ENCODE measurements at regions not wholly inside any gene's neighbourhood (a gene's known extent, or its start where the extent isn't known, plus 50 kb on each side); places are given as distances from the start of the nearest gene placed in this dataset.

DNA sequence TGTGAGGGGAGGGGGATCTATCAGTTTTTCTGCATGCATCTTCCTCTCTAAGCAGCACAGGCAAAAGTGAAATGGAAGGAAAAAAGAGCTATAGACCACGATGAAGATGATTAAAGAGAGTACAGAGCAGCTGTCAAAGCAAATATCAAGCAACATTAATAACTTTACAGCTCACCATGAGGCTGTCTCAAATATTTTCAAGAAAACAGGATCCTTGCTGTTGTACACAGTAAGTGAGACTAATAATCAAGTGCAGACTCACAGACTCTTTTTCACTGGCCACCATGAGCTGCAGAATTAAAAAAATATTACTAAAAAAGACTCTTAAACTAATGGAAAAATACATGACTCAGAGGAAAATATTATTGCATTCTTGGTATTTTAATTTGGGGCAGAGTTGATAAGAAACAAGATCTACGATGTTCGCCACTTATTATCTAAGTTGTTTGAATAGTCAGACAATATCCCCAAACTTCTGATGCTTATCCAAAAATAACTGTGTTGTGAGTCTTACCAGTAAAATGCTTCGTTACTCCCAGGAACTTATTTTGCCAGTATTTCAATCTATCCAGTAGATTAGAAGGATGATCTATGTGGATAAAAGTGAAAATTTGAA lies 817.5 kb upstream of the ALCAM start:
- H3K9me3 ChIP-seq (ENCODE audit: control insufficient read depth, low read length), result no peaks in the 10 kb centered on the region
- no peaks in the 10 kb centered on the region for H3K4me1 ChIP-seq (ENCODE audit: control insufficient read depth, insufficient read depth, low read length)
- no peak overlapping the region for H3K9ac ChIP-seq (ENCODE audit: low read length)
- no peaks in the 10 kb centered on the region for H3K36me3 ChIP-seq (ENCODE audit: control insufficient read depth, insufficient read depth, low read length)
- H3K4me3 ChIP-seq (ENCODE audit: low read length), result no peak overlapping the region
- no peaks in the 10 kb centered on the region for H3K27me3 ChIP-seq (ENCODE audit: control insufficient read depth, insufficient read depth, low read length)

DNA sequence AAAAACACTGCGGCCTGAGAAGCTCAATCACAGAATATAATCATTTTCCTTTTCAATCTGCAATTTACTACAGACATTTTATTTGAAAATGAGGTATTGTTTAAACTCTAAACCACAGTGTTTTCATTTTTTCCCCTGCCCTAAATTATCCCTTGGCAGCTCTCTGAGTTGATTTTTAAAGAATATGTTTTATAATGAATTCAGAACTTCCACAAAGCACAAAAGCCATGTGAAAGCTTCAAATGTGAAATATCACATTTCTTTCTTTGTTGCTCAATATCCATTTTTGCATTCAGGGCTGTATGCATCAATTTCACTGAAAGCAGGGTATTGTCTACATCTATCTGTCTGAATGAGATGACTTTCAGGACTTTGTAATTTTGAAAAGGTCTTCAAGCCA lies 813.6 kb upstream of the ALCAM start:
- H3K27me3 ChIP-seq (ENCODE audit: control insufficient read depth, insufficient read depth, low read length), result no peaks in the 10 kb centered on the region
- no peaks in the 10 kb centered on the region for H3K36me3 ChIP-seq (ENCODE audit: control insufficient read depth, insufficient read depth, low read length)
- no peak overlapping the region for H3K9ac ChIP-seq (ENCODE audit: low read length)
- no peaks in the 10 kb centered on the region for H3K9me3 ChIP-seq (ENCODE audit: control insufficient read depth, low read length)
- no peak overlapping the region for H3K4me3 ChIP-seq (ENCODE audit: low read length)
- H3K4me1 ChIP-seq (ENCODE audit: control insufficient read depth, insufficient read depth, low read length), result no peaks in the 10 kb centered on the region

DNA sequence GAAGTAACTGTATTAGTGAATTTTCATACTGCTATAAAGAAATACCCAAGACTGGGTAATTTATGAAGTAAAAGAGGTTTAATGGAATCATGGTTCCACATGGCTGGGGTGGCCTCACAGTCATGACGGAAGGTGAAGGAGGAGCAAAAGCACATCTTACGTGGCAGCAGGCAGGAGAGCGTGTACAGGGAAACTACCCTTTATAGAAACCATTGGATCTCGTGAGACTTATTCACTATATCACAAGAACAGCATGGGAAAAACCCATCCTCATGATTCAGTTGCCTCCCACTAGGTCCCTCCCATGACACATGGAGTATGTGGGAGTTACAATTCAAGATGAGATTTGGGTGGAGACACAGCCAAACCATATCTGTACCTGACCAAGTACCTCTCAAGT lies 812.3 kb upstream of the ALCAM start:
- H3K27me3 ChIP-seq (ENCODE audit: control insufficient read depth, insufficient read depth, low read length), result no peaks in the 10 kb centered on the region
- no peaks in the 10 kb centered on the region for H3K4me1 ChIP-seq (ENCODE audit: control insufficient read depth, insufficient read depth, low read length)
- no peaks in the 10 kb centered on the region for H3K36me3 ChIP-seq (ENCODE audit: control insufficient read depth, insufficient read depth, low read length)
- no peaks in the 10 kb centered on the region for H3K9me3 ChIP-seq (ENCODE audit: control insufficient read depth, low read length)
- no peak overlapping the region for H3K9ac ChIP-seq (ENCODE audit: low read length)
- H3K4me3 ChIP-seq (ENCODE audit: low read length), result no peak overlapping the region

DNA sequence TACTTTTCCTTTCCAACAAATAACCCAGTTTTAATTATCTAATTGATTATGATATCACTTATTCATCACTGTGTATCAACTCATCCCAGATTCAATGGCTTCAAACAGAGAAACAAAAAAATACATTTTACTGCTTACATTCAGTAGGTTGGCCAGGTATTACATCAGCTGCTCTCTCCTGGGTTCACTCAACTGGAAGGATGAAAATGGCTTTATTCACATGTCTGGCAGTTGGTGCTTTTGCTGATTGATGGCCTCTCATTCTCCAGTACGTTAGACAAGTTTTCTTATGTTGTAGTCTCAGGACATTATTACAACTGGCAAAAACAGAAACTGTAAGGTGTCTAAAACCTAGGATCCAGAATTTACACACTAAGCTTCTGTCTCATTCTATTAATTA lies 811.0 kb upstream of the ALCAM start:
- Histone ChIP-seq H3K36me3 (ENCODE audit: control insufficient read depth, insufficient read depth, low read length) (no peaks in the 10 kb centered on the region), H3K4me3 (ENCODE audit: low read length) (no peak overlapping the region), H3K9me3 (ENCODE audit: control insufficient read depth, low read length) (no peaks in the 10 kb centered on the region), H3K27me3 (ENCODE audit: control insufficient read depth, insufficient read depth, low read length) (no peaks in the 10 kb centered on the region), H3K4me1 (ENCODE audit: control insufficient read depth, insufficient read depth, low read length) (no peaks in the 10 kb centered on the region), H3K9ac (ENCODE audit: low read length) (no peak overlapping the region)

DNA sequence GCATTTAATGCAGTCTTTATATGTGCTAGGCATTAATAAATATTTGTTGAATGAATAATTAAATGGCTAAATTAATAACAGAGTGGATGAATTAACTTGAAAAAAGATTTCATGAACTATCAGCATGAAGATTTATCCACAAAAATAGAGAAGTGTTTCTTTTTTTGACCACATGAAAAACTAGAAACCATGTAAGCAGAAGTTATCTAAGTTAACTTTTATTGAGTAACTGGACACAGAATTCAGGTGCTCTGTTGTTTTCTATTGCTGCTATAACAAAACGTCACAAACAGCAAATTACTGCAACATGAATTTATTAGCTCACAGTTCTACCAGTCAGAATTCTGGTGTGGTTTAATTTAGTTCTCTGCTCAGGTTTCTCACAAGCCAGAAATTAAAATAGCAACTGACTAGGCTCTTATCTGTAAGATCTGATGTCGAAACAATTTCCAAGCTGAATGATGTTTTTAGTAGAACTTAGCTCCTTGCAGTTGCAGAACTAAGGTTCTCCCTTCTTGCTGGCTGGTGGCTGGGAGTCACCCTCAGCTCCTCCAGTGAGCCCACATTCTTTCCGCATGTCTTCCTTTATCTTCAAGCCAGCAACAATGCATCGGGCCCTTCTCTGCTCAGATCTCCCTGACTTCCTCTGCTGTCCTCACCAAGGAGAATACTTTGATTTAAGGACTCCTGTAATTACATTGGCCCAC lies 810.2 kb upstream of the ALCAM start:
- no peaks in the 10 kb centered on the region for H3K4me1 ChIP-seq (ENCODE audit: control insufficient read depth, insufficient read depth, low read length)
- H3K4me3 ChIP-seq (ENCODE audit: low read length), result no peak overlapping the region
- no peak overlapping the region for H3K9ac ChIP-seq (ENCODE audit: low read length)
- H3K36me3 ChIP-seq (ENCODE audit: control insufficient read depth, insufficient read depth, low read length), result no peaks in the 10 kb centered on the region
- no peaks in the 10 kb centered on the region for H3K9me3 ChIP-seq (ENCODE audit: control insufficient read depth, low read length)
- no peaks in the 10 kb centered on the region for H3K27me3 ChIP-seq (ENCODE audit: control insufficient read depth, insufficient read depth, low read length)

DNA sequence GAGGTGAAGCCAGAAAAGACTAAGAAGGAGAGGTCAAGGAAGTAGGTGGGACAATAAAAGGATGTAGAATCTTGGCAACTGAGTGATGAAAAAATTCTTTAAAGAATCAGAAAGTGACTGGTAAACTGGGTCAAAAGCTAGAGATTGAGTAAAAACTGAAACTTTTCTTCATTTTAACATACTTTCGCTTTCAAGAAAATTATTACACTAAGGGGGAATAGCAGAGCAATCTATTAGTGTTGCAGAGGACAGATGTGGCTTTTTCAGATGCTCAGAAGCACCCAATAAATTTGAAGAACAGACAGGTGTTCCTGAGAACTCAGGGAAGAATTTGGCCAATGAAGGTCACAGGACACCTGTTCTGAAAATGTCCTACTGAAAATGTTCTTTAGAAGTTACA lies 805.4 kb upstream of the ALCAM start:
- Histone ChIP-seq H3K4me3 (ENCODE audit: low read length) (no peak overlapping the region), H3K4me1 (ENCODE audit: control insufficient read depth, insufficient read depth, low read length) (no peaks in the 10 kb centered on the region), H3K9ac (ENCODE audit: low read length) (no peak overlapping the region), H3K9me3 (ENCODE audit: control insufficient read depth, low read length) (no peaks in the 10 kb centered on the region), H3K27me3 (ENCODE audit: control insufficient read depth, insufficient read depth, low read length) (no peaks in the 10 kb centered on the region), H3K36me3 (ENCODE audit: control insufficient read depth, insufficient read depth, low read length) (no peaks in the 10 kb centered on the region)

DNA sequence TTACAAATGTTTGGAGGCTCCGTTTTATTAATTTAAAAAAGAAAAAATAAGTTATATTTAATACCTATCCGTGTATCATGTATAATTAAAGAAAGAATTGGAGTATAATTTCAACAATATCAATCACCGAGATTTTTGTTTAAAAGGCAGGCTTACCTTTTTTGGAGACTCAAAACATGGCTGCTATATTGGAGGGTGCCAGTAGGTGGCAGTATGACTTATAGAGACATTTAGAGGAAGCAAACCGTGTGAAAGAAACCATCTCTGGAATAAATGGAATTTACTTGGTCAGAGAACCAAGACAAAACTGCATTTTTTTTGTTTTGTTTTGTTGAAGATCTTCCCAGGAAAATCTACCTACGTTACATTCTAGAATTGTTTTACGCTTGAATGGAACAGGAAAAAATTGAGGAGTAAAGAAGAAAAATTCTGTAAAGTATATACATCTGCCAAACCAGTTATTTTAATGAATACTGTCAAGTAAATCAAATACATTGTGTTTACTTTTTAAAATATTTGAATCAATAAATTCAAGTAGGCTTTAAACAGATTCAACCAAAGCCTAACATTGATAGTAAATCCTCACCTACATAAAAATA lies 802.6 kb upstream of the ALCAM start:
- Histone ChIP-seq H3K9ac (ENCODE audit: low read length) (no peak overlapping the region), H3K9me3 (ENCODE audit: control insufficient read depth, low read length) (no peaks in the 10 kb centered on the region), H3K4me3 (ENCODE audit: low read length) (no peak overlapping the region), H3K36me3 (ENCODE audit: control insufficient read depth, insufficient read depth, low read length) (no peaks in the 10 kb centered on the region), H3K27me3 (ENCODE audit: control insufficient read depth, insufficient read depth, low read length) (no peaks in the 10 kb centered on the region), H3K4me1 (ENCODE audit: control insufficient read depth, insufficient read depth, low read length) (no peaks in the 10 kb centered on the region)

DNA sequence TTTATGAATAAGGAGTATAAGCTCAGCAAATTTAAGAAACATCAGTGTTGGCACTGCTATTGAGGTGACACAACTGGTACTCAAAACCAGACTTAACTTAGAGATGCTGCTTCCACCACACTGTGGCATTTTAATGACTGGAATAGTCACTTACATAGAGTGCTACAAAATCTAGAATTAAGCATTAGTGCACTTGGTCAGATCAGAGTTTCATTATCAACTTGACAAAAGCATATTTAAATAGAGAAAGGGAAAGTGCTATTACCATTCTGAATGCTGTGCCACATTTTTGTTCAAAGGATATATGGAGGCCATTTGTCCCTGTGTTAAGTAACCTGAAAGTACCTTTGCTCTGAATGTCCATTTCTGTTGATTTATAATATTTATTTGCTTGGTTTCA lies 800.7 kb upstream of the ALCAM start:
- Histone ChIP-seq H3K4me3 (ENCODE audit: low read length) (no peak overlapping the region), H3K36me3 (ENCODE audit: control insufficient read depth, insufficient read depth, low read length) (no peaks in the 10 kb centered on the region), H3K4me1 (ENCODE audit: control insufficient read depth, insufficient read depth, low read length) (no peaks in the 10 kb centered on the region), H3K27me3 (ENCODE audit: control insufficient read depth, insufficient read depth, low read length) (no peaks in the 10 kb centered on the region), H3K9ac (ENCODE audit: low read length) (no peak overlapping the region), H3K9me3 (ENCODE audit: control insufficient read depth, low read length) (no peaks in the 10 kb centered on the region)

DNA sequence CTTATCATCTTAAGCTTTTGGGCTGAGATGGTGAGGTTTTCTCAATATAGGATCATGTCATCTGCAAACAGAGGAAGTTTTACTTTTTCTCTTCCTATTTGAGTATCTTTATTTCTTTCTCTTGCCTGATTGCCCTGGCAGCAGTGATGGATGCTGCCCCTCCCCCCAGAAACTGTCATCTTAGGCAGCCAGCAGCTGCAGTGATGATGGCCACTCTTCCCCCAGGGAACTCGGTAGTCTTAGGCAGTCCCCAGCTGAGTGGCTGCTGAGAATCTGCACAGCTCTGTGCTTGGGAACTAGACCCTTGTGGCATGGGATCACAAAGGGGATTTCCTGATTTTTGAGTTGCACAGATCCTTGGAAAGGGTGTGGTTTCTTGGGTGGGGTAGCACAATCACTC lies 791.1 kb upstream of the ALCAM start:
- Histone ChIP-seq H3K4me1 (ENCODE audit: control insufficient read depth, insufficient read depth, low read length) (no peaks in the 10 kb centered on the region), H3K27me3 (ENCODE audit: control insufficient read depth, insufficient read depth, low read length) (no peaks in the 10 kb centered on the region), H3K9me3 (ENCODE audit: control insufficient read depth, low read length) (no peaks in the 10 kb centered on the region), H3K36me3 (ENCODE audit: control insufficient read depth, insufficient read depth, low read length) (no peaks in the 10 kb centered on the region), H3K9ac (ENCODE audit: low read length) (no peak overlapping the region), H3K4me3 (ENCODE audit: low read length) (no peak overlapping the region)

DNA sequence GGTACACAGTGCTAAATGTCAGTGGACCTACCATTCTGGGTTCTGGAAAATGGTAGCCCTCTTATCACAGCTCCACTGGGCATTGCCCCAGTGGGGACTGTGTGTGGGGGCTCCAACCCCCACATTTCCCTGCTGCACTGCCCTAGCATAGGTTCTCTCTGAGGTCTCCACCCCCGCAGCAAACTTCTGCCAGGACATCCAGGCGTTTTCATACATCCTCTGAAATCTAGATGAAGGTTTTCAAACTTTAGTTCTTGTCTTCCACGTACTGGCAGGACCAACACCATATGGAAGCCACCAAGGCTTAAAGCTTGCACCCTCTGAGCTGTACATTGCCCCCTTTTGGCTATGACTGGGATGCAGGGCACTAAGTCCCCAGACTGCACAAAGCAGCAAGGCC lies 788.2 kb upstream of the ALCAM start:
- H3K9me3 ChIP-seq (ENCODE audit: control insufficient read depth, low read length), result no peaks in the 10 kb centered on the region
- H3K36me3 ChIP-seq (ENCODE audit: control insufficient read depth, insufficient read depth, low read length), result no peaks in the 10 kb centered on the region
- no peak overlapping the region for H3K4me3 ChIP-seq (ENCODE audit: low read length)
- no peaks in the 10 kb centered on the region for H3K27me3 ChIP-seq (ENCODE audit: control insufficient read depth, insufficient read depth, low read length)
- no peak overlapping the region for H3K9ac ChIP-seq (ENCODE audit: low read length)
- no peaks in the 10 kb centered on the region for H3K4me1 ChIP-seq (ENCODE audit: control insufficient read depth, insufficient read depth, low read length)

DNA sequence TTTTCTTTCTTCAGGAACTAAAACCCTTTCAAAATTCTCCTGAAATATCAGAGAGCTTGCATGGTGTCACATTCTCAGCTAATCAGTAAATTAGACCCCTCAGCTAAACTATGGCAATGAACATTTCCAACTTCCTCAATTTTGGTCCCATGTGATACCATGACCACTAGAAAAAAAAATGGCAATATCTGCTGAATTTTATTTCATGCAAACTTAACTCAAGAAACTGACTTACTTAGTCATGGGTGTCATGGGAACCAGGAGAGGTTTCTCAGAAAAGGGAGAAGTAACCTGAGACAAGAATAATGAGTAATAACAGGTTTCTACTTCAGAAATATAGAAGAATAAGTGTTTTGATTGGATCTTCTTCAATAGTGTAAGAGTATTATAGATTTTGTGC lies 784.6 kb upstream of the ALCAM start:
- Histone ChIP-seq H3K27me3 (ENCODE audit: control insufficient read depth, insufficient read depth, low read length) (no peaks in the 10 kb centered on the region), H3K36me3 (ENCODE audit: control insufficient read depth, insufficient read depth, low read length) (no peaks in the 10 kb centered on the region), H3K9me3 (ENCODE audit: control insufficient read depth, low read length) (no peaks in the 10 kb centered on the region), H3K9ac (ENCODE audit: low read length) (no peak overlapping the region), H3K4me3 (ENCODE audit: low read length) (no peak overlapping the region), H3K4me1 (ENCODE audit: control insufficient read depth, insufficient read depth, low read length) (no peaks in the 10 kb centered on the region)

DNA sequence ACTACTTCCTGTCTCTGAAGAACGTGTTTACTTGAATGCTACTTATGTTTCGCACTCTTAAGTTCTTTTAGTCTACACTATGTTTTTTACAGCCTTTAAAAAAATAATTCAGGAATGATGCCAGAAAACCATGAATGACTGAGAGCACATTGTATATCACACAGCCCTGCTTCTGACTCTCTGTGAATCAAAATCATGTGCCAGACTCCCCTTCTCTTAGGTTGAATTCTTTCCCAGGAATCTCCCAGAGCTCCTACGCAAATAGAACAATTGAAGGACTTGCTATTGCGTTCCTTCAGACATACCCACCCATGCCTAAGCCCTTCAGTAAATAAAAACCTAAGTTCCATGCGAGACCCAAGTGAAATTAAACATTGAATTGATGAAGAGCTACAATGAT lies 782.0 kb upstream of the ALCAM start:
- Histone ChIP-seq H3K36me3 (ENCODE audit: control insufficient read depth, insufficient read depth, low read length) (no peaks in the 10 kb centered on the region), H3K27me3 (ENCODE audit: control insufficient read depth, insufficient read depth, low read length) (no peaks in the 10 kb centered on the region), H3K4me1 (ENCODE audit: control insufficient read depth, insufficient read depth, low read length) (no peaks in the 10 kb centered on the region), H3K4me3 (ENCODE audit: low read length) (no peak overlapping the region), H3K9ac (ENCODE audit: low read length) (no peak overlapping the region), H3K9me3 (ENCODE audit: control insufficient read depth, low read length) (no peaks in the 10 kb centered on the region)
